Body of pancreas (tissue), 4 donors: ENCODE measurements at regions not wholly inside any gene's neighbourhood (a gene's known extent, or its start where the extent isn't known, plus 50 kb on each side); places are given as distances from the start of the nearest gene placed in this dataset.

Experiments
- POLR2A ChIP-seq, 3 donors: fragments of 450-650 bp; IDR thresholded peaks; one replicate each; pipeline ENCODE4 v1.6.1; 2016; ENCODE audit warnings: antibody characterized with exemption in 3 of 3, mild to moderate bottlenecking in 2 of 3
- TF ChIP-seq, protein P1 (sequence below), 7 experiments: fragments of 450-650 bp in 4 of 7; fragments of 200-600 bp in 3 of 7; sonication (generic) in 3 of 7; IDR thresholded peaks; one replicate each; pipeline ENCODE4 v1.5.1; 2016 to 2019; ENCODE audit warnings: antibody characterized with exemption in 7 of 7

DNA sequence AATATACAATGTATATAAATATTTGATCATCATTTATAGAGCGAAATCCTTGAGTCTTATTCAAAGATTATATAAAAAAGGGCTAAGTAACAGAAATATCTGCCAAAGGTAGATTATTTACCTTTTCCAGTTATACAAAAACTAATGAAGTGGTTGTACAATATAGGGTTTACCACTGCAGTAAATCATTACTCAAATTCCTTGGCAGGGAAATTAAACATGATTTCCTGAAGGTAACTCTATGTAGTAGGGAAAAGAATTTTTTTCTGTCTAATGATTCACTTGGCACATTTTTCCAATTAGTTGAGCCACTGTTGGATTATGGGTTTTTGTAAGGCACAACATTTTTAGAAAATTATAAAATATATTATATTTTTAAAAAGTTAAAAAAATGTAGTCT, 129.6 kb downstream of the NR2F2 start:
- TF ChIP-seq, protein P1, sequence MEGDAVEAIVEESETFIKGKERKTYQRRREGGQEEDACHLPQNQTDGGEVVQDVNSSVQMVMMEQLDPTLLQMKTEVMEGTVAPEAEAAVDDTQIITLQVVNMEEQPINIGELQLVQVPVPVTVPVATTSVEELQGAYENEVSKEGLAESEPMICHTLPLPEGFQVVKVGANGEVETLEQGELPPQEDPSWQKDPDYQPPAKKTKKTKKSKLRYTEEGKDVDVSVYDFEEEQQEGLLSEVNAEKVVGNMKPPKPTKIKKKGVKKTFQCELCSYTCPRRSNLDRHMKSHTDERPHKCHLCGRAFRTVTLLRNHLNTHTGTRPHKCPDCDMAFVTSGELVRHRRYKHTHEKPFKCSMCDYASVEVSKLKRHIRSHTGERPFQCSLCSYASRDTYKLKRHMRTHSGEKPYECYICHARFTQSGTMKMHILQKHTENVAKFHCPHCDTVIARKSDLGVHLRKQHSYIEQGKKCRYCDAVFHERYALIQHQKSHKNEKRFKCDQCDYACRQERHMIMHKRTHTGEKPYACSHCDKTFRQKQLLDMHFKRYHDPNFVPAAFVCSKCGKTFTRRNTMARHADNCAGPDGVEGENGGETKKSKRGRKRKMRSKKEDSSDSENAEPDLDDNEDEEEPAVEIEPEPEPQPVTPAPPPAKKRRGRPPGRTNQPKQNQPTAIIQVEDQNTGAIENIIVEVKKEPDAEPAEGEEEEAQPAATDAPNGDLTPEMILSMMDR (IDR thresholded peaks at IDR 0.05): no peak
- TF ChIP-seq POLR2A (IDR thresholded peaks at IDR 0.05): no peak
